HepG2 (cell line): ENCODE measurements at regions not wholly inside any gene's neighbourhood (a gene's known extent, or its start where the extent isn't known, plus 50 kb on each side); places are given as distances from the start of the nearest gene placed in this dataset.
"Not testable (repeated sequence)": the region's sequence is repeated elsewhere in the genome, so short reads cannot be mapped to it uniquely, and the experiment has no call there.

Experiments
- FOXO1 ChIP-seq: sonication (generic); formaldehyde crosslinking; IDR thresholded peaks from 2 replicates; pipeline ENCODE4 v1.4.0; 2020; ENCODE audit warnings: missing genetic modification reagents
- FOXP1 ChIP-seq, 2 experiments: fragments of 450-650 bp in 1 of 2; IDR thresholded peaks; 2 replicates each; pipeline ENCODE4 v1.6.1; 2017 to 2018; ENCODE audit warnings: antibody characterized with exemption in 1 of 2
- HDAC1 ChIP-seq: sonication (generic); formaldehyde crosslinking; IDR thresholded peaks from 2 replicates; pipeline ENCODE4 v1.5.1; 2020; ENCODE audit warnings: mild to moderate bottlenecking, missing genetic modification reagents
- KDM1A ChIP-seq: IDR thresholded peaks from 2 replicates; pipeline ENCODE4 v1.6.1; 2016; ENCODE audit warnings: missing compliant biosample characterization
- NONO ChIP-seq, 2 experiments: fragments of 450-650 bp in 1 of 2; sonication (generic) in 1 of 2; formaldehyde crosslinking in 1 of 2; IDR thresholded peaks in 1 of 2; conservative IDR thresholded peaks in 1 of 2; 2 replicates each; pipeline versions ENCODE4 v1.6.1 to v1.8.0; 2017 to 2022; ENCODE audit warnings: mild to moderate bottlenecking in 1 of 2, missing genetic modification reagents in 1 of 2, moderate library complexity in 1 of 2
- NR2F1 ChIP-seq, 2 experiments: fragments of 450-650 bp in 1 of 2; formaldehyde crosslinking in 1 of 2; IDR thresholded peaks; 2 replicates each; pipeline versions ENCODE4 v1.5.0 to v1.6.1; 2016 to 2020; ENCODE audit warnings: mild to moderate bottlenecking in 1 of 2, missing compliant biosample characterization in 1 of 2, missing genetic modification reagents in 1 of 2, moderate library complexity in 1 of 2
- RERE ChIP-seq: IDR thresholded peaks from 2 replicates; pipeline ENCODE4 v1.6.1; 2016; ENCODE audit warnings: low read depth, missing genetic modification reagents, missing compliant biosample characterization
- TFE3 ChIP-seq: IDR thresholded peaks from 2 replicates; pipeline ENCODE4 v1.6.1; 2016
- ZBTB7A ChIP-seq: sonication (generic); formaldehyde crosslinking; IDR thresholded peaks from 2 replicates; pipeline ENCODE4 v1.8.0; 2022; ENCODE audit warnings: mild to moderate bottlenecking, missing genetic modification reagents
- ZNF792 ChIP-seq: IDR thresholded peaks from 2 replicates; pipeline ENCODE4 v1.6.1; 2016
- TF ChIP-seq, protein P1 (sequence below), 2 experiments: sonication (generic) in 1 of 2; formaldehyde crosslinking in 1 of 2; IDR thresholded peaks; 2 replicates each; pipeline versions ENCODE4 v1.4.0 to v1.6.1; 2018 to 2020; ENCODE audit warnings: missing genetic modification reagents in 2 of 2, borderline replicate concordance in 1 of 2, low read depth in 1 of 2, mild to moderate bottlenecking in 1 of 2, missing biosample characterization in 1 of 2
- TF ChIP-seq, protein P2 (sequence below): sonication (generic); formaldehyde crosslinking; IDR thresholded peaks from 2 replicates; pipeline ENCODE4 v1.4.0; 2020; ENCODE audit warnings: missing genetic modification reagents, borderline replicate concordance

- TF ChIP-seq RERE (CRISPR knock-in tag) (peak; percentile 66; the same call in 1 of the 2 replicates), NONO (CRISPR knock-in tag; conservative IDR thresholded peaks at IDR 0.05) (0 out of 2 replicates have a peak, but pooled peaks have one; percentile 8), ZNF792 (peak; percentile 51; the same call in 1 of the 2 replicates), FOXO1 (CRISPR knock-in tag) (peak; percentile 78; the same call in 1 of the 2 replicates), ZBTB7A (CRISPR knock-in tag) (peak; percentile 47; the same call in 1 of the 2 replicates), NR2F1 (CRISPR knock-in tag; IDR thresholded peaks at IDR 0.05) (peak in 1 of 2 experiments; percentile 92; a peak in 2 of 4 replicates), KDM1A (CRISPR knock-in tag) (peak; percentile 44; the same call in 1 of the 2 replicates), HDAC1 (CRISPR knock-in tag) (0 out of 2 replicates have a peak, but pooled peaks have one; percentile 25), FOXP1 (CRISPR knock-in tag; IDR thresholded peaks at IDR 0.05) (peak; percentile 46), TFE3 (peak; percentile 64)
- not testable (repeated sequence) for TF ChIP-seq NONO, FOXP1 (IDR thresholded peaks at IDR 0.05)
- TF ChIP-seq, protein P1, sequence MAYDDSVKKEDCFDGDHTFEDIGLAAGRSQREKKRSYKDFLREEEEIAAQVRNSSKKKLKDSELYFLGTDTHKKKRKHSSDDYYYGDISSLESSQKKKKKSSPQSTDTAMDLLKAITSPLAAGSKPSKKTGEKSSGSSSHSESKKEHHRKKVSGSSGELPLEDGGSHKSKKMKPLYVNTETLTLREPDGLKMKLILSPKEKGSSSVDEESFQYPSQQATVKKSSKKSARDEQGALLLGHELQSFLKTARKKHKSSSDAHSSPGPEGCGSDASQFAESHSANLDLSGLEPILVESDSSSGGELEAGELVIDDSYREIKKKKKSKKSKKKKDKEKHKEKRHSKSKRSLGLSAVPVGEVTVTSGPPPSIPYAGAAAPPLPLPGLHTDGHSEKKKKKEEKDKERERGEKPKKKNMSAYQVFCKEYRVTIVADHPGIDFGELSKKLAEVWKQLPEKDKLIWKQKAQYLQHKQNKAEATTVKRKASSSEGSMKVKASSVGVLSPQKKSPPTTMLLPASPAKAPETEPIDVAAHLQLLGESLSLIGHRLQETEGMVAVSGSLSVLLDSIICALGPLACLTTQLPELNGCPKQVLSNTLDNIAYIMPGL (CRISPR knock-in tag; IDR thresholded peaks at IDR 0.05; ENCODE audit: borderline replicate concordance in 1 of 2, low read depth in 1 of 2): peak in 1 of 2 experiments; percentile 37; a peak in 1 of 4 replicates
- TF ChIP-seq, protein P2, sequence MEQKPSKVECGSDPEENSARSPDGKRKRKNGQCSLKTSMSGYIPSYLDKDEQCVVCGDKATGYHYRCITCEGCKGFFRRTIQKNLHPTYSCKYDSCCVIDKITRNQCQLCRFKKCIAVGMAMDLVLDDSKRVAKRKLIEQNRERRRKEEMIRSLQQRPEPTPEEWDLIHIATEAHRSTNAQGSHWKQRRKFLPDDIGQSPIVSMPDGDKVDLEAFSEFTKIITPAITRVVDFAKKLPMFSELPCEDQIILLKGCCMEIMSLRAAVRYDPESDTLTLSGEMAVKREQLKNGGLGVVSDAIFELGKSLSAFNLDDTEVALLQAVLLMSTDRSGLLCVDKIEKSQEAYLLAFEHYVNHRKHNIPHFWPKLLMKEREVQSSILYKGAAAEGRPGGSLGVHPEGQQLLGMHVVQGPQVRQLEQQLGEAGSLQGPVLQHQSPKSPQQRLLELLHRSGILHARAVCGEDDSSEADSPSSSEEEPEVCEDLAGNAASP: peak; percentile 79; the same call in 1 of the 2 replicates
Measured at GRCh38 chr16:90168349-90169126, 91.4 kb upstream of the PRDM7 start (continued).
